Loucy (cell line): ENCODE measurements at regions not wholly inside any gene's neighbourhood (a gene's known extent, or its start where the extent isn't known, plus 50 kb on each side); places are given as distances from the start of the nearest gene placed in this dataset.

ENCODE experiments used
- EZH2phosphoT487 ChIP-seq: fragments of 200-600 bp; IDR thresholded peaks from 2 replicates; pipeline ENCODE4 v1.6.1; 2018; ENCODE audit warnings: antibody characterized with exemption, mild to moderate bottlenecking, moderate library complexity, borderline replicate concordance
- TF ChIP-seq, protein P1 (sequence below): fragments of 200-600 bp; sonication (generic); conservative IDR thresholded peaks from 2 replicates; pipeline ENCODE4 v1.5.1; 2014; ENCODE audit warnings: mild to moderate bottlenecking, antibody characterized with exemption, low read length

DNA sequence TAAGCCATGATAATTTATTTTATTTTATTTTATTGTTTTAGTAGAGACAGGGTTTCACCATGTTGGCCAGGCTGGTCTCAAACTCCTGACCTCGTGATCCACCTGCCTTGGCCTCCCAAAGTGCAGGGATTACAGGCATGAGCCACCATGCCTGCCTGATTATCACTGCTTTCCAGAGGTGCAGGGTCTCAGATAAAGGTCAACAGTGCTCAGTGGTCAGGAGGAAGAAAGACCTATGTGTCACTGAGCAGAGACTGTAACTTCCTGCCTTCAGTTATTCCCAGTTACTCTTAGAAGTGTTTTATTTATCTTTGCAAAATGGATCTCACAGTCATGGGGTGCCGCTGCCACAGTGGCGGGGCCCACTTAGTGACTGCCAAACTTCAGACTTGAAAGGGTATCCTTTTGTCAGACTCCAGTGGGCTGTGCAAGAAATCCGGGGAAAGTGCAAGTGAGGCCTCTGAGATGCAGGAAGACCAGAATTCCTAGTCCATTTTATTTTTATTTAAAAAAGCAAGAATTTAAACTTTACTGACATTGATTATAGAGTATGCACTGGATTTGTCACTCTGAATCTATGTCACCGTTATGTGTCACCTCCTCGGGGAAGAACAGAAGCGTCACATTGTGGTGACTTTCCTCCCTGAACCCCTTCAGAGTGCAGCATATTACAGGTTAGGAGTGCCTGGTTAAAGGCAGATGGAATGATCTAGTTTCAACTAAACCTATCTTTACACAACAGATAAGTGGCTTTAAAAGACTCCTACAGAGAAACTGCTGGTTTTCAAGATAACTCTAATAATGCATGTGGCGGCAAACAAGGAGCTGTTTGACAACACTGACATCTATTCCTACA is 59.1 kb upstream of the BICD1 start:
- TF ChIP-seq, protein P1, sequence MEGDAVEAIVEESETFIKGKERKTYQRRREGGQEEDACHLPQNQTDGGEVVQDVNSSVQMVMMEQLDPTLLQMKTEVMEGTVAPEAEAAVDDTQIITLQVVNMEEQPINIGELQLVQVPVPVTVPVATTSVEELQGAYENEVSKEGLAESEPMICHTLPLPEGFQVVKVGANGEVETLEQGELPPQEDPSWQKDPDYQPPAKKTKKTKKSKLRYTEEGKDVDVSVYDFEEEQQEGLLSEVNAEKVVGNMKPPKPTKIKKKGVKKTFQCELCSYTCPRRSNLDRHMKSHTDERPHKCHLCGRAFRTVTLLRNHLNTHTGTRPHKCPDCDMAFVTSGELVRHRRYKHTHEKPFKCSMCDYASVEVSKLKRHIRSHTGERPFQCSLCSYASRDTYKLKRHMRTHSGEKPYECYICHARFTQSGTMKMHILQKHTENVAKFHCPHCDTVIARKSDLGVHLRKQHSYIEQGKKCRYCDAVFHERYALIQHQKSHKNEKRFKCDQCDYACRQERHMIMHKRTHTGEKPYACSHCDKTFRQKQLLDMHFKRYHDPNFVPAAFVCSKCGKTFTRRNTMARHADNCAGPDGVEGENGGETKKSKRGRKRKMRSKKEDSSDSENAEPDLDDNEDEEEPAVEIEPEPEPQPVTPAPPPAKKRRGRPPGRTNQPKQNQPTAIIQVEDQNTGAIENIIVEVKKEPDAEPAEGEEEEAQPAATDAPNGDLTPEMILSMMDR: no peak
- no peak for TF ChIP-seq EZH2phosphoT487
